HG03196 (cell line): ENCODE measurements at regions not wholly inside any gene's neighbourhood (a gene's known extent, or its start where the extent isn't known, plus 50 kb on each side); places are given as distances from the start of the nearest gene placed in this dataset.
"Not testable (repeated sequence)": the region's sequence is repeated elsewhere in the genome, so short reads cannot be mapped to it uniquely, and the experiment has no call there.

Experiments used
- ATAC-seq: cut with Tn5 transposase; IDR thresholded peaks from one replicate; pipeline ENCODE4 v1.9.1; 2021; ENCODE audit not compliant: unreplicated experiment

- no peak for ATAC-seq
These were observed 835.3 kb upstream of the EPHA7 start for GRCh38 chr6:94254689-94255088.

GRCh38 chr6:94251878-94252277 lies 832.5 kb upstream of the EPHA7 start:
- ATAC-seq: no peak

- ATAC-seq: no peak
These were observed 826.0 kb upstream of the EPHA7 start for GRCh38 chr6:94245395-94245794.

- ATAC-seq: no peak
These were observed 819.5 kb upstream of the EPHA7 start for GRCh38 chr6:94238868-94239267.

GRCh38 chr6:94227741-94228140 lies 808.4 kb upstream of the EPHA7 start:
- no peak for ATAC-seq

- ATAC-seq: no peak
These were observed 798.5 kb upstream of the EPHA7 start for GRCh38 chr6:94217836-94218235.

GRCh38 chr6:94215552-94215951 lies 796.2 kb upstream of the EPHA7 start:
- ATAC-seq: no peak

GRCh38 chr6:94213226-94213625 lies 793.9 kb upstream of the EPHA7 start:
- no peak for ATAC-seq

- ATAC-seq: no peak
These were observed 777.5 kb upstream of the EPHA7 start for GRCh38 chr6:94196891-94197290.

GRCh38 chr6:94190030-94190429 lies 770.7 kb upstream of the EPHA7 start:
- ATAC-seq: no peak

- no peak for ATAC-seq
These were observed 765.5 kb upstream of the EPHA7 start for GRCh38 chr6:94184666-94185464.

GRCh38 chr6:94177429-94177828 lies 758.1 kb upstream of the EPHA7 start:
- no peak for ATAC-seq

- no peak for ATAC-seq
These were observed 756.1 kb upstream of the EPHA7 start for GRCh38 chr6:94175465-94175864.

- no peak for ATAC-seq
These were observed 744.5 kb upstream of the EPHA7 start for GRCh38 chr6:94163877-94164276.

- no peak for ATAC-seq
These were observed 731.5 kb upstream of the EPHA7 start for GRCh38 chr6:94150886-94151285.

- ATAC-seq: no peak
These were observed 725.4 kb upstream of the EPHA7 start for GRCh38 chr6:94144807-94145206.

- ATAC-seq: not testable (repeated sequence)
These were observed 717.8 kb upstream of the EPHA7 start for GRCh38 chr6:94137178-94137577.

- no peak for ATAC-seq
These were observed 713.7 kb upstream of the EPHA7 start for GRCh38 chr6:94133106-94133505.

GRCh38 chr6:94131271-94131670 lies 711.9 kb upstream of the EPHA7 start:
- no peak for ATAC-seq

GRCh38 chr6:94130478-94130877 lies 711.1 kb upstream of the EPHA7 start:
- no peak for ATAC-seq

- ATAC-seq: no peak
These were observed 710.6 kb upstream of the EPHA7 start for GRCh38 chr6:94129926-94130325.

- ATAC-seq: no peak
These were observed 708.4 kb upstream of the EPHA7 start for GRCh38 chr6:94127716-94128115.

GRCh38 chr6:94124333-94124732 lies 705.0 kb upstream of the EPHA7 start:
- no peak for ATAC-seq
